Bronchial epithelial cell (primary cell): ENCODE measurements at regions not wholly inside any gene's neighbourhood (a gene's known extent, or its start where the extent isn't known, plus 50 kb on each side); places are given as distances from the start of the nearest gene placed in this dataset.

ENCODE experiments used
- DNase-seq: peaks from one replicate; pipeline ENCODE4 v3.0.0-alpha.2; 2010; ENCODE audit warnings: low read depth
- FAIRE-seq: peaks from 2 replicates; lab custom pipeline; 2011; peaks lifted over from hg19 to GRCh38; lab: Jason Lieb, UNC
- H3K27me3 ChIP-seq: 2 replicates; pipeline ENCODE4 v1.5.1; 2011; ENCODE audit warnings: low read length; ENCODE audit not compliant: control insufficient read depth, insufficient read depth
- H3K36me3 ChIP-seq: 2 replicates; pipeline ENCODE4 v1.5.1; 2011; ENCODE audit warnings: low read length; ENCODE audit not compliant: control insufficient read depth, insufficient read depth
- H3K4me3 ChIP-seq: 2 replicates; pipeline ENCODE4 v1.5.1; 2011; ENCODE audit warnings: mild to moderate bottlenecking, low read depth, low read length, control low read depth
- CTCF ChIP-seq: IDR thresholded peaks from 2 replicates; pipeline ENCODE4 v1.5.1; 2011; ENCODE audit warnings: mild to moderate bottlenecking, moderate library complexity, low read length, control low read depth, inconsistent platforms; ENCODE audit not compliant: insufficient read depth, severe bottlenecking

GRCh38 chr2:128835974-128836373 is 517.3 kb upstream of the HS6ST1 start:
- no peaks in the 10 kb centered on the region for H3K27me3 ChIP-seq
- DNase-seq (no peak), FAIRE-seq (no peak)
- H3K4me3 ChIP-seq = no peak overlapping the region
- H3K36me3 ChIP-seq = no peaks in the 10 kb centered on the region
- no peak for TF ChIP-seq CTCF

GRCh38 chr2:128836559-128837100 is 518.0 kb upstream of the HS6ST1 start:
- Histone ChIP-seq H3K36me3 (no peaks in the 10 kb centered on the region), H3K4me3 (no peak overlapping the region), H3K27me3 (no peaks in the 10 kb centered on the region)
- DNase-seq (no peak), FAIRE-seq (no peak)
- TF ChIP-seq CTCF = no peak

- Histone ChIP-seq H3K27me3 (no peaks in the 10 kb centered on the region), H3K4me3 (no peak overlapping the region), H3K36me3 (no peaks in the 10 kb centered on the region)
- TF ChIP-seq CTCF = no peak
- DNase-seq (no peak), FAIRE-seq (no peak)
Observed at GRCh38 chr2:128838244-128838643, 519.6 kb upstream of the HS6ST1 start.

GRCh38 chr2:128841803-128842202 is 523.1 kb upstream of the HS6ST1 start:
- no peak overlapping the region for H3K4me3 ChIP-seq
- no peak for DNase-seq
- no peaks in the 10 kb centered on the region for H3K27me3 ChIP-seq
- no peak for TF ChIP-seq CTCF
- no peak for FAIRE-seq
- H3K36me3 ChIP-seq = no peaks in the 10 kb centered on the region

- peak; percentile 7 for FAIRE-seq
- DNase-seq = no peak
- Histone ChIP-seq H3K36me3 (no peaks in the 10 kb centered on the region), H3K27me3 (no peaks in the 10 kb centered on the region), H3K4me3 (no peak overlapping the region)
- no peak for TF ChIP-seq CTCF
Observed at GRCh38 chr2:128867311-128867710, 548.6 kb upstream of the HS6ST1 start.
